ENCODE measurements at regions not wholly inside any gene's neighbourhood (a gene's known extent, or its start where the extent isn't known, plus 50 kb on each side); places are given as distances from the start of the nearest gene placed in this dataset.
"Not testable (repeated sequence)": the region's sequence is repeated elsewhere in the genome, so short reads cannot be mapped to it uniquely, and the experiment has no call there.

DNA sequence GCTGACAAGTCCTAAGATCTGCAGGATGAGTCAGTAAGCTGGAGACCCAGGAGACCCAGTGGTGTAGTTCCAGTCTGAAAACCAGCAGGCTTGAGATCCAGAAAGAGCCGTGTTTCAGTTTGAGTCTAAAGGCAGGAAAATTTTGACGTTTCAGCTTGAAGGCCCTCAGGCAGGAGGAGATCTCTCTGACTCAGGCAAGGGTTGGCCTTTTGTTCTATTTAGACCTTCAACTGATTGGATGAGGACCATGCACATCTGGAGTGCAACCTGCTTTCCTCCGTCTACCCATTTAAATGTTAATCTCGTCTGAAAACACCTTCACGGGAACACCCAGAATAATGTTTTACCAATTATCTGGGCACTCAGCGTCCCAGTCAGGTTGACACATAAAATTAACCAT is 69.5 kb downstream of the NPIPA7 start:
- not testable (repeated sequence) for DNase-seq

DNA sequence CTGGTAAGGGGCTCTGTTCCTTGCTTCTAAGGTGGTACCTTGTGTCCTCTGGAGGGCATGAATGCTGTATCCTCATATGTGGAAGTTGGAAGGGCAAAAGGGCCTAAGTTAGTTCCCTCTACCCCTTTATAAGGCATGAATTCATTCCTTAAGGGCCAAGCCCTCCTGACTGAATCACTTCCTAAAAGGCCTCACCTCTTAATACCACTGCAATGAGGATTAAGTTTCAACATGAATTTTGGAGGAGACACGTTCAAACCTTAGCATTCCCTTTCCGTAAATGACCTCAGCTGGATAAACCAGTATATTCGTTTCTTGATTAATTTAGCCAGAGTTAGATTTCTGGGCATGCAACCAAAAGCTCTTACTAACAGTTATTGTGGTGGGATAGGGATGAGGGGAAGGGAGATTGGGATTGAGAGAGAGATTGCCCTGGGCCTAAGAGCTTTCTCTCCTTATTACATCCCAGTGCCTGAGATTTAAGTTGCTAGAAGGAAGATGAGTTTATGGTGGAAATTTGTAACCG is 70.8 kb downstream of the NPIPA7 start:
- DNase-seq, result not testable (repeated sequence)

DNA sequence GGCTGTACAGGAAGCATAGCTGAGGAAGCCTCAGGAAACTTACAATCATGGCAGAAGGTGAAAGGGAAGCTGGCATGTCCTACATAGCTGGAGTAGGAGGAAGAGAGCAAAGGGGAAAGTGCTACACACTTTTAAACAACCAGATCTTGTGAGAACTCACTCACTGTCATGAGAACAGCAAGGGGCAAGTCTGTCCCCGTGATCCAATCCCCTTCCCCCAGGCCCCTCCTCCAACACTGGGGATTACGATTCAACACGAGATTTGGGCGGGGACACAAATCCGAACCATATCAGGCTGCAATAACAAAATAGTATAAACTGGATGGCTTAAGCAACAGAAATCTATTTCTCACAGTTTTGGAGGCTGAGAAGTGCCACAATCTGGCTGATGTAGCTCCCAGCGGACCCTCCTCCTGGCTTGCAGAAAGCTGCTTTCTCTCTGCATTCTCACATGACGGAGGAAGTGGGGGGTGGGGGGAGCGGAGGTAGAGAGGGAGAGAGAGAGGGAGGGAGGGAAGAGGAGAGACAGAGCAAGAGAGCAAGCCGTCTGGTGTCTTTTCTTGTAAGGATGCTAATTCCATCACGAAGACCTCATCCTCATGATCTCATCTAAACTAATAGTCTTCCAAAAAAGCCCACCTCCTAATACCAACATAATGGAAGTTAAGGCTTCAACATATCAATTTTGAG is 72.9 kb downstream of the NPIPA7 start:
- DNase-seq, result not testable (repeated sequence)

- DNase-seq, result not testable (repeated sequence)
Observed at GRCh38 chr16:16458579-16458978, 79.6 kb downstream of the NPIPA7 start.

GRCh38 chr16:16463792-16464191 is 84.9 kb downstream of the NPIPA7 start:
- DNase-seq, result not testable (repeated sequence)

GRCh38 chr16:16488919-16489318 is 110.0 kb downstream of the NPIPA7 start:
- not testable (repeated sequence) for DNase-seq

DNA sequence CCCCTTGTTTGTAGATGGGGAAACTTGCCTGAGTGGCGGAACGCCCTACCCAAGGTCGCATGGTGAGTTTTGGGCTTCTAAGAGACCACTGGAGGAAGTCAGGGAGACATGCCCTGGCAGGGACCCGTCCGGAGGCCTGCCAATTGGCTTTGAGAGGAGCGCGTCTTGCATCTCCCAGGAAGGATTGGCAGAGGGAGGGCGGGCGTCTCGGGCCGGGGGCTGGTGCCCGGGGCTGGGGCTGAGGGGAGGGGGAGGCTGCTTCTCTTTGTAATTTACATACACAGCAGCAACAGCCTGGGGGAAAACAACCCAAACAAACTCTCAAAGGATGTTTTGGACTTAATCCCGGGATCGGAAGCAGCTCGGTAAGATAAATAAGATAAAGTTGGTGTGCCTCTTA is 110.5 kb downstream of the NPIPA7 start:
- DNase-seq, result not testable (repeated sequence)

DNA sequence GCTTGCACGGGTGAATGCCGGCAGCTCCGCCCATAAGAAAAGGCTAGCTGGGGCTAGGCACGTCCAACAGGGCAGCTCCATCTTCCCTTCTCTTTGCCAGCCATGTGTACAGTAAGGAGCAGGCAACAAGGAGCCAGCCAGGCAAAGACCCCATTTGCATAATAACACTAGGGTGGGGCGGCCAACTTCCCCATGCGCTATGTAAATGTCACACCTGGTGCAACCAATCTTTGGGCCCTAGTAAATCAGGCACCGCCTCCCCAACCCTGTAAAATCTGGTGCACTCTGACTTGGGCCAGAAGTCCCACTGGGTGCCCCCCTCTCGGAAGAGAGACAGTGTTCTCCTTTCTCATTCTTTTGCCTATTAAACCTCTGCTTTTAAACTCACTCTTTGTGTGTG is 115.2 kb downstream of the NPIPA7 start:
- not testable (repeated sequence) for DNase-seq

- not testable (repeated sequence) for DNase-seq
Observed at GRCh38 chr16:16494998-16495397, 116.1 kb downstream of the NPIPA7 start.

DNA sequence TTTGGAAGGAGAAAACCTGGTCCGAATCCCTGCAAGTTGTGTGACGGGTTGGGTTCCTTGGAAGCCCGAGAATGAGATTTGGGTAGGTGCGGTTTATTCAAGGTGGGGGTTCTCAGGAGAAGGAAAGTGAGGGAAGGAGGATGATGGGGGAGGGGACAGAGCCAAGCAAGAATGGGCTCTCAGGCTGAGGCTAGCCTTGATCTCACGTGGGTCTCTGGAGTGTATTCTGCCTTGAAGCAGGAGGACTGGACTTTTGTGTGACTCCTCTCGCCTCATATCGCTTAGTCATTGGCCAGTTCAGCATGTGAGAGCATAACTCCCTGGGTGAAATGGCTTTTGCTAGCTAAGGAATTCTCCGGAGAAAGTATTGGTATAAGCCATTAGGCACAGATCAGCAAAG is 120.9 kb downstream of the NPIPA7 start:
- DNase-seq, result not testable (repeated sequence)

GRCh38 chr16:16507041-16507440 is 128.1 kb downstream of the NPIPA7 start:
- not testable (repeated sequence) for DNase-seq

- not testable (repeated sequence) for DNase-seq
Observed at GRCh38 chr16:16508344-16508743, 129.4 kb downstream of the NPIPA7 start.

DNA sequence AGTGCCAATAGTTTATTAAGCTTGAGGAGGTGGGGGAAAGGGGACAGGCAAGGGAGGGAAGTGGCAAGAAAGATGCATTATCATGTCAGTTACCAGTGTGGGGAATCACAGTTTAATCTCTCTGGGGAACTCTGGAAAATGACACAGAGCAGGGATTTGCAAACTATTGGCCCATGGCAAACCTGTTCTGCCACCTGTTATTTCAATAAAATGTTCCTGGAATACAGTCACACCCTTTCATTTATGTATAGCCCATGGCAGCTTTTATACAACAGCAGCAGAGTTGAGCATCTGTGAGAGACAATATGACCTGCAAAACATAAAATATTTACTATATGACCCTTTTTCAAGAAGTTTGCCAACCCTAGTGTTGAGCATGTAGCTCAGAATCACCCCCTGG is 140.5 kb downstream of the NPIPA7 start:
- not testable (repeated sequence) for DNase-seq

DNA sequence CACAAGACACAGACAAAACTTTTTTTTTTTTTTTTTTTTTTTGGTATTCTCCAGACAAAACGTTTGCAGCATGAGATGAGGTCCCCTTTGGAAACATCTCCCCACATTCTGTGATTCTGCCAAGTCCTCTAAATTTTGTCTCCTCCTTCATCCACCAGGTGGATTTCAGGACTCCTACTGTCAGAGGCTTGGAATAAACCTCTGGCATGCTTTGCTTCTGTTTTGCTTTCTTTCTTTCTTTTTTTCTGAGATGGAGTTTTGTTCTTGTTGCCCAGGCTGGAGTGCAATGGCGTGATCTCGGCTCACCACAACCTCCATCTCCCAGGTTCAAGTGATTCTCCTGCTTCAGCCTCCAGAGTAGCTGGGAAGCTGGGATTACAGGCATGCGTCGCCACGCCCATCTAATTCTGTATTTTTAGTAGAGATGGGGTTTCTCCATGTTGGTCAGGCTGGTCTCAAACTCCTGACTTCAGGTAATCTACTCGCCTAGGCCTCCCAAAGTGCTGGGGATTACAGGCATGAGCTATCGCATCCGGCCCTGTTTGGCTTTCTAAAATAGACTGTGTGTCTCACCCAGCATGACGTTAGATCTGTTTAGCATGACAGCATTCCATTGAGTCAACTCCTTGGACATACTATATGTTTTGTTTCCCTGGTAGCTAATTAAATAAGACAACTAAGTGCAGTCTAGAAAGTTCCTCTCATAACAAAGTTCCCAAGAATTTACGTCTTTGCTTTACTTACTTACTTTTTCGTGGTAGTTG is 142.5 kb downstream of the NPIPA7 start:
- not testable (repeated sequence) for DNase-seq

GRCh38 chr16:16526998-16527397 is 148.1 kb downstream of the NPIPA7 start:
- DNase-seq, result not testable (repeated sequence)

GRCh38 chr16:16530744-16531143 is 151.8 kb downstream of the NPIPA7 start:
- DNase-seq, result not testable (repeated sequence)

DNA sequence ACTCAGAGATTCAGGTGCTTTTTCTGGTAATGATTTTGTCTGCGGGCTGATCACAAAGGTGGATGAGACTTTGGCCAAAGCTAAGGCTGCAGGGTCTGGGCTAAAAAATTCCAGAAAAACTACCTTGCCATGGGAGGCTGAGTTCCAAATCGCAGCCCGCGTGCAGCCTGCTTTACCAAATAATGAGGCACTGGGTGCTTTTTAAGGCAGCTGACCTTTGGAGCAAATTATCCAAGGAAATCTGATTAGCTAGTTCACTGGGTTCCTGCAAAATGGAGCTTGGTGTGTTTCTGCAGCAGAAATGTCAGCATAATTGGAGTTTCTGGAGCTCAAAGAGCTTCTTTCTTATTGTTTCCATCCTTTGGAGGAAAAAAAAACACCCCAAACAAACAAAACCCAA is 156.6 kb downstream of the NPIPA7 start:
- not testable (repeated sequence) for DNase-seq

GRCh38 chr16:16536151-16536550 is 157.2 kb downstream of the NPIPA7 start:
- DNase-seq, result not testable (repeated sequence)

DNA sequence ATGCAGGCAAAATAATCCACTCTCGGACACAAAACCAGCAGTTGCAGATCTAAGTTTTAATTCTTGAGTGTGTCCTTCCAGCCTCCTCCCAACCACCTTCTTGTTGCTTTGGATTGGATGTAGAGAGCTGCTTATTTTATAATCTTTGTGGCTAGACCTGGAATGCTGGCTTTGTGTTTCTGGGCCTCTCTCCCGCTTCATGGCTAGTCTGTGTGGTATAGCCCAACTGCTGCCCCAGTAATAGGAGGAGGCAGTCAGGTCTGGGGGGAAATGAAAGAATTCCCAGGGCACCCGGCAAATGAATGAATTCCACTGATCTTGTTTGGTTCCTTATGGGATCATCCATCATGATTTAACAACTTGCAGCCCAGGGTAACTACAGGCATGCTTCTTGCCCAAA is 170.8 kb downstream of the NPIPA7 start:
- DNase-seq, result not testable (repeated sequence)

DNA sequence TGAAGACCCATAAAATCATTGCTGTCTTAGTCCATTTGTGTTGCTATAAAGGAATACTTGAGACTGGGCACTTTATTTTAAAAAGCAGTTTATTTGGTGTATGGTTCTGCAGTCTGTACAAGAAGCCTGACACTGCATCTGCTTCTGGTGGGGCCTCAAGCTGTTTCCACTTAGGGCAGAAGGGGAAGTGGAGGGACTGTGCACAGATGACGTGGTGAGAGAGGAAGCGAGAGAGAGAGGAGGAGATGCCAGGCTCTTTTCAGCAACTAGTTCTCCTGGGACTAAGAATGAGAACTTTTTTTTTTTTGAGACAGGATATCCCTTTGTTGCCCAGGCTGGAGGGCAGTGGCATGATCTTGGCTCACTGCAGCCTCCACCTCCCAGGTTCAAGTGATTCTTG is 171.9 kb downstream of the NPIPA7 start:
- DNase-seq, result not testable (repeated sequence)

DNA sequence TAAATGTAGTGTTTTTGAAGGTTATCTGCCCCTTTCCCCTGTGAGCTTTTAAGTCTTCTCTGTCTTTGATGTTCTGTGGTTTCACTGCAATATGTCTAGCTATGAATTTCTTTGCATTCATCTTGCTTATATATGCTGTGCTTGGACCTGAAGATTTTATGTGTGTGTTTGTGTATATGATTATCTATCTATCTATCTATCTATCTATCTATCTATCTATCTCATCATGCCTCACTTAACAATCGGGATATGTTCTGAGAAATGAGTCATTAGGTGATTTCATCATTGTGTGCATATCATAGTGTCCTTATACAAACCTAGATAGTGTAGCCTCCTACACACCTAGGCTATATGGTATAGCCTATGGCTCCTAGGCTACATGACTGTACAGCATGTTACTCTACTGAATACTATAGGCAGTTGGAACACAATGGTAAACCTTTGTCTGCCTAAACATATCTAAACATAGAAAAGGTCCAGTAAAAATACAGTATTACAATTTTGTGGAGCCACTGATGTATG is 173.9 kb downstream of the NPIPA7 start:
- not testable (repeated sequence) for DNase-seq

DNA sequence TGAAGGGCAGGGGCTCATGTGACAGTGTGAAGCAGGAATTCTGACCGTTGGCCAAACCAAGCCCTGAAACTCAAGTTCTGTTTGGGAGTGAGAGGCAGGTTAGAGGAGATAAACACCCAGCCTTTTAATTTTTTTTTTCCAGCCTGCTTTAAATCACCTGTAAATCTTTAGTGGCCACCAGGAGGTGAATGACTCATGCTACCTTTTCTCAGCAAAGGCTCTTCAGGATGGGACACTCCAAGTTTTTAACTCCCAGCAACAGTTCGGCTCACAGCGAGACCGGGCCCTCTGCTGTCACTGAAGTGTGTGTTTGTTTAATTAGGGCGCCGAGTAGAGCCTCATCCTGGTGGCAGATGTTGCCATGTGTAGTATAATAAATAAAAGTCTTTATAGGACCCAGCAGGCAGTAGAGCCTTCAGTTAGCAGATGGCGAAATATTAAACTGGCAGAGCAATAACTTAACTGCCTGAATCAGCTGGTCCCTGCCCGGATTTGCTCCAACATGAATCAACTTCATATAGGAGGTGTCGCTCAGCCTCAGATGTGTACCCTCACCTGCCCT is 180.3 kb downstream of the NPIPA7 start:
- DNase-seq, result not testable (repeated sequence)

DNA sequence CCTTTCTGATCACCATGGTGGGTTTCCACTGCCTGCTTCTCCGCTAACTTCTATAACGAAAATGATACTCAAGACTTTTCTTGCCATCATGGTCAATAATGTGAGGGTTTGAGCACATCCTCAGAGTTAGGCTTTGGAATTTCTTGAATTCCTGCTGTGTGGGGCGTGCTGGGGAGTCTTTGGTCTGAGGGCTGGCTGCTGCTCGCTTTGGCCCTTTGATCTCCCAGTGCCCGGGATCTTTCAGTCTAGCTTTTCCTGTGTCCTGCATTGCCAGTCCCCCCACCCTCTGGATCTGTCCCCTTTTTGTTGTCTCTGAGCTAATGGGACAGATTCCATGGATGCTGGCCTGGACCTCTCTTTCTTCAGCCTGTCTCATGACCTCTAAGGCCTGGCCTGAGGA is 182.6 kb downstream of the NPIPA7 start:
- not testable (repeated sequence) for DNase-seq

All from activated CD4-positive, CD25-positive, alpha-beta regulatory T cell (primary cell).